ENCODE measurements at regions not wholly inside any gene's neighbourhood (a gene's known extent, or its start where the extent isn't known, plus 50 kb on each side); places are given as distances from the start of the nearest gene placed in this dataset.

DNA sequence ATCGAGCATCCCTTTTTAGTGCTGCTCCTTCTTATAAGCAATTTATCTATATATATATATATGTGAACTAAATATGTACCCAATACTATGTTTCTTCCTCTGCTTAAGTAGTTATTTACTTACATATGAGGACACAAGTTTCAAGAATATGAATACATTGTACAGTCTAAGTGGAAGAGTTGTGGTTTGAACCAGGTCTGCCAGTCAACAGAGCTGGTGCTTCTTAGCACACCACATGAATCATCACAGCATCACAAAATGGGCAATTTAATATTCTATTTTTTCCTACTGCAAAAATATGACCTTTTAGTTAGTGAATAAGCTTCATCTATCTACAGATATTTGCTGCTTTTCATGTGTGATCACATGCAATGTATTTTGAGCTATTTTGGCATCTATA is 64.4 kb upstream of the SPAG16 start:
- no peak for DNase-seq
- Histone ChIP-seq H3K4me1 (peaks cover 5% of the 10 kb centered on the region), H3K9me3 (no peaks in the 10 kb centered on the region), H3K36me3 (ENCODE audit: low read depth, missing control alignments) (no peaks in the 10 kb centered on the region), H3K4me3 (no peak overlapping the region), H3K27ac (no peak overlapping the region), H3K27me3 (no peaks in the 10 kb centered on the region)
- intact Hi-C loops (cut with DNase I; ENCODE audit: low total_unique reads): no loop called here
- no peak for TF ChIP-seq POLR2A (IDR thresholded peaks at IDR 0.05)
- TF ChIP-seq, protein P1, sequence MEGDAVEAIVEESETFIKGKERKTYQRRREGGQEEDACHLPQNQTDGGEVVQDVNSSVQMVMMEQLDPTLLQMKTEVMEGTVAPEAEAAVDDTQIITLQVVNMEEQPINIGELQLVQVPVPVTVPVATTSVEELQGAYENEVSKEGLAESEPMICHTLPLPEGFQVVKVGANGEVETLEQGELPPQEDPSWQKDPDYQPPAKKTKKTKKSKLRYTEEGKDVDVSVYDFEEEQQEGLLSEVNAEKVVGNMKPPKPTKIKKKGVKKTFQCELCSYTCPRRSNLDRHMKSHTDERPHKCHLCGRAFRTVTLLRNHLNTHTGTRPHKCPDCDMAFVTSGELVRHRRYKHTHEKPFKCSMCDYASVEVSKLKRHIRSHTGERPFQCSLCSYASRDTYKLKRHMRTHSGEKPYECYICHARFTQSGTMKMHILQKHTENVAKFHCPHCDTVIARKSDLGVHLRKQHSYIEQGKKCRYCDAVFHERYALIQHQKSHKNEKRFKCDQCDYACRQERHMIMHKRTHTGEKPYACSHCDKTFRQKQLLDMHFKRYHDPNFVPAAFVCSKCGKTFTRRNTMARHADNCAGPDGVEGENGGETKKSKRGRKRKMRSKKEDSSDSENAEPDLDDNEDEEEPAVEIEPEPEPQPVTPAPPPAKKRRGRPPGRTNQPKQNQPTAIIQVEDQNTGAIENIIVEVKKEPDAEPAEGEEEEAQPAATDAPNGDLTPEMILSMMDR (IDR thresholded peaks at IDR 0.05): no peak
- 91 to 92% methylated on average over 1 of the region's 1 CpG for WGBS, 2 donors

DNA sequence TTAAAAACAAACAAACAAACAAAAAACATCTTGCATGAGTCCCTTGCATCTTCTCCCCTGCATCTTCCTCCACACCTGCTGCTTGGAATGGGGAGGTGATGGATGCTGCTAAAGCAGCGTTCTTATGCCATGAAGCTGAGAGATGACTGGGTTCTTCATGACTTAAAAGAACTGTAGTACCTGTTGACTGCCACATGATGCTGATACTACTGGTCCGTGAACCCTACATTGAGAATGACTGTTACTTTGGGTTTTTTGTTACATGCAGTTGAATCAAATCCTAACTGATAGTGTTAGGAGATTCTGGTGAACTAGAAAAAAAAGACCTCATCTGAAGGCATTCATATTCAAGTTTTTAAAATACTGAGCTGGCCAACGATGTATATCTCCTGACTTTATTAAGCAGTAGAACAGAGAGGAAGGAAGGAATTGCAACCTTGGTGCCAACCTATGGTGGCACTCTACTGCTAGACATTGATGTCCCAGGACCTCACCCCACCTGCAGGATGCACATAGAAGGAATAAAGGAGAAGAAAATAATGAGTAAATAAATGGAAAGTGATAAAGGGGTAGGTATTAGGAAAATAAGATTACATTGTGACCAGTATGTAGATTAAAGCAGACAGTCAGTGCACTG is 63.2 kb upstream of the SPAG16 start:
- Histone ChIP-seq H3K9me3 (no peaks in the 10 kb centered on the region), H3K27me3 (no peaks in the 10 kb centered on the region), H3K4me3 (no peak overlapping the region), H3K36me3 (ENCODE audit: low read depth, missing control alignments) (no peaks in the 10 kb centered on the region), H3K4me1 (peaks cover 2% of the 10 kb centered on the region), H3K27ac (no peak overlapping the region)
- intact Hi-C loops (cut with DNase I; ENCODE audit: low total_unique reads): no loop called here
- WGBS, 2 donors: 88 to 89% methylated on average over 3 of the region's 3 CpGs
- TF ChIP-seq, protein P1 (IDR thresholded peaks at IDR 0.05): no peak
- no peak for TF ChIP-seq POLR2A (IDR thresholded peaks at IDR 0.05)
- DNase-seq: no peak

DNA sequence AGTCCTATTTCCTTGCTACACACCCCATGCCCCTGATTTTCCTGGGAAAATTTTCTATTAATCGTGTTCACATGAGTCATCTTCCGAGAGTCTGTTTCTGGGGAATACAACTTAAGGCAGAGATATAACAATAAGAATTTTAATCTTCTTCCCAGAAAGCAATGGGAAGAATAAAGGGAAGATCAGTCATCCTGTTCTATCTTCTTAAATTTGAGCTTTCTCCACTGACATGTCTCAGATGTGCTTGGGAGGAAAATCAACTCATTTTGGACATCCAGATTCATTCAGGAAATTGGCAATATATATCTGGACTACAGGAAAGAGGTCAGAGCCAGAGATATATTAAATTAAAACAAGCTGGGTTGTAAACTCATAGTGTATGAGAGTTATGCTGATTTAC is 62.3 kb upstream of the SPAG16 start:
- H3K9me3 ChIP-seq: no peaks in the 10 kb centered on the region
- H3K36me3 ChIP-seq (ENCODE audit: low read depth, missing control alignments): no peaks in the 10 kb centered on the region
- H3K27ac ChIP-seq: no peak overlapping the region
- no peak overlapping the region for H3K4me3 ChIP-seq
- 78 to 94% methylated on average over 2 of the region's 2 CpGs for WGBS, 2 donors
- no peak for TF ChIP-seq POLR2A (IDR thresholded peaks at IDR 0.05)
- TF ChIP-seq, protein P1 (IDR thresholded peaks at IDR 0.05): no peak
- no peaks in the 10 kb centered on the region for H3K27me3 ChIP-seq
- no peaks in the 10 kb centered on the region for H3K4me1 ChIP-seq
- intact Hi-C loops (cut with DNase I; ENCODE audit: low total_unique reads): no loop called here
- DNase-seq: no peak

DNA sequence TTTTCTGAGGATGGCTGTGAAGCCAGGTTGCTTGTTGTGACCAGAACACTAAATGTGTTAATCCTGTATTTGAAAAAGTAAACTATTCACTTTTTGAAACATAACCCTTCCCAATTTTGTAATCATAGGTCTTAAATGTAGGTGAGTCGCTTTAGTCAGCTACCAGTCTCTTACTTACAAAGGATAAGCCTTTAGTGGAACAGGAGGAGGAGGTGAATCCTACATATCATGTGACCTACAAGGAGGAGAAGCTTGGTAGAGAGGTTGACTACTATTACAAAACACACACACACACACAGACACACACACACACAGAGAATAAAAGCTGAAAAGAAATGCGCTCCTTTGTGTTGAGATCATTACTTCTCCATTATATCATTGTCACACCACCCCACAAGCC is 59.9 kb upstream of the SPAG16 start:
- TF ChIP-seq, protein P1 (IDR thresholded peaks at IDR 0.05): no peak
- TF ChIP-seq POLR2A (IDR thresholded peaks at IDR 0.05): no peak
- H3K9me3 ChIP-seq: no peaks in the 10 kb centered on the region
- intact Hi-C loops (cut with DNase I; ENCODE audit: low total_unique reads): no loop called here
- DNase-seq: no peak
- H3K27me3 ChIP-seq: no peaks in the 10 kb centered on the region
- no peaks in the 10 kb centered on the region for H3K36me3 ChIP-seq (ENCODE audit: low read depth, missing control alignments)
- no peak overlapping the region for H3K4me3 ChIP-seq
- H3K27ac ChIP-seq: no peak overlapping the region
- H3K4me1 ChIP-seq: no peaks in the 10 kb centered on the region
- WGBS, 2 donors: 62 to 90% methylated on average over 2 of the region's 2 CpGs

DNA sequence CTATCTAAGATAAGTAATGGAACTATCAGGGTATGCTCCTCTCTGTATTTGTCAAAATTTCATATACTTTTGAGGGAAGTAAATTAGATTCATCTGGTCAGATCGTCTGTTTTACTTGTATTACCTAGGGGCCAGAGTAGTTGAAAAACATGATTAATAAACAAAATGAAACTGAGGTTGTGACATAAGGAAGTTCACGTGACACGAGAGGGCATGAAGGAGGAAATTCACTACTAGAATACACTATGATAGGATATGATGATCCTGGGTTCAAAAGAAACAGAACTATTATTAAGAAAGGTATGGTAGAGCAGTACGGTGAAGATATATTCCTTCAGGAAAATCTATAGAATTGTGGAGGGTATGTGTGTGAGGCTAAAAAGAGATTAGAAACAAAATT is 58.4 kb upstream of the SPAG16 start:
- Histone ChIP-seq H3K4me3 (no peak overlapping the region), H3K36me3 (ENCODE audit: low read depth, missing control alignments) (no peaks in the 10 kb centered on the region), H3K9me3 (no peaks in the 10 kb centered on the region), H3K27me3 (no peaks in the 10 kb centered on the region), H3K27ac (no peak overlapping the region), H3K4me1 (no peaks in the 10 kb centered on the region)
- no peak for DNase-seq
- intact Hi-C loops (cut with DNase I; ENCODE audit: low total_unique reads): no loop called here
- 86 to 93% methylated on average over 4 of the region's 4 CpGs for WGBS, 2 donors
- TF ChIP-seq, protein P1 (IDR thresholded peaks at IDR 0.05): no peak
- no peak for TF ChIP-seq POLR2A (IDR thresholded peaks at IDR 0.05)

All from testis (tissue), 2 donors.